Uterus (tissue), 3 donors: ENCODE measurements at regions not wholly inside any gene's neighbourhood (a gene's known extent, or its start where the extent isn't known, plus 50 kb on each side); places are given as distances from the start of the nearest gene placed in this dataset.

Experiments
- DNase-seq, 2 donors: peaks; one replicate each; pipeline ENCODE4 v3.0.0-alpha.2; 2019 to 2020
- H3K27ac ChIP-seq, 2 donors: fragments of 200-600 bp; sonication (generic); 1 replicate in 1 of 2; 2 replicates in 1 of 2; pipeline ENCODE4 v1.5.1; 2016 to 2018
- H3K27me3 ChIP-seq, 2 donors: fragments of 200-600 bp; sonication (generic); one replicate each; pipeline ENCODE4 v1.5.1; 2018 to 2019; ENCODE audit warnings: control low read depth in 1 of 2
- H3K36me3 ChIP-seq, 2 donors: fragments of 200-600 bp; sonication (generic); one replicate each; pipeline ENCODE4 v1.5.1; 2019; ENCODE audit warnings: control low read depth in 1 of 2
- H3K4me1 ChIP-seq, 2 donors: fragments of 200-600 bp; sonication (generic); one replicate each; pipeline ENCODE4 v1.5.1; 2018 to 2019; ENCODE audit warnings: control low read depth in 1 of 2
- H3K4me3 ChIP-seq, 2 donors: fragments of 200-600 bp; sonication (generic); 1 replicate in 1 of 2; 2 replicates in 1 of 2; pipeline ENCODE4 v1.5.1; 2018 to 2019; ENCODE audit warnings: mild to moderate bottlenecking in 1 of 2
- H3K9me3 ChIP-seq, 2 donors: fragments of 200-600 bp; sonication (generic); one replicate each; pipeline ENCODE4 v1.5.1; 2019; ENCODE audit warnings: control low read depth in 1 of 2
- CTCF ChIP-seq, 4 experiments: fragments of 200-600 bp in 2 of 4; fragments of 450-650 bp in 2 of 4; sonication (generic) in 2 of 4; IDR thresholded peaks; one replicate each; pipeline ENCODE4 v1.5.1; 2016 to 2019; ENCODE audit warnings: antibody characterized with exemption in 4 of 4, mild to moderate bottlenecking in 2 of 4, moderate library complexity in 1 of 4
- POLR2A ChIP-seq, 2 donors: fragments of 450-650 bp; IDR thresholded peaks; one replicate each; pipeline ENCODE4 v1.6.1; 2016; ENCODE audit warnings: antibody characterized with exemption in 2 of 2, mild to moderate bottlenecking in 1 of 2, moderate library complexity in 1 of 2
- intact Hi-C: fragments of 100-400 bp; cut with DNase I; formaldehyde crosslinking; loops from one replicate; pipeline ENCODE4 v1.15.1; 2023; ENCODE audit warnings: low total_unique reads
- donor health status: DM: yes; HTN: yes; CAD: no.

DNA sequence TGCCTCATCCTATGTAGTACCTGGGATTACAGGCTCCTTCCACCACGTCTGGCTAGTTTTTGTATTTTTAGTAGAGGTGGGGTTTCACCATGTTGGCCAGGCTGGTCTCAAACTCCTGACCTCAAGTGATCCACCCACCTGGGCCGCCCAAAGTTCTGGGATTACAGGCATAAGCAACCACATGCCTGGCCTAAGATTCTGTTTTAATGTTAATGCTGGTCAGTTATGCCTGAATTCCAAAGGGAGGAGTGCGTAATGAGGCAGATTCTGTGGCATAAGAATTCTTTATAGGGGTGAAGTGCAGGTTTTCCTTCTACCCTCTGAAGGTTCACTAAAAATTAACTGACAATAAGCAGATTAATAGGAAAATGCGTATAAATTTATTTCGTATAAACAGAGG, 1343.8 kb upstream of the LRRTM1 start:
- no peaks in the 10 kb centered on the region for H3K27me3 ChIP-seq
- no peaks in the 10 kb centered on the region for H3K4me1 ChIP-seq
- intact Hi-C loops = no loop called here
- H3K36me3 ChIP-seq = no peaks in the 10 kb centered on the region
- TF ChIP-seq POLR2A (IDR thresholded peaks at IDR 0.05) = no peak
- no peak for TF ChIP-seq CTCF (IDR thresholded peaks at IDR 0.05)
- H3K4me3 ChIP-seq = no peak overlapping the region
- H3K9me3 ChIP-seq = no peaks in the 10 kb centered on the region
- no peak for DNase-seq
- H3K27ac ChIP-seq = no peak overlapping the region

GRCh38 chr2:81647715-81648230, 1343.2 kb upstream of the LRRTM1 start:
- TF ChIP-seq CTCF (IDR thresholded peaks at IDR 0.05) (no peak), POLR2A (IDR thresholded peaks at IDR 0.05) (no peak)

GRCh38 chr2:81645745-81646301, 1341.3 kb upstream of the LRRTM1 start:
- no peak overlapping the region for H3K27ac ChIP-seq
- H3K4me3 ChIP-seq = no peak overlapping the region
- TF ChIP-seq CTCF (IDR thresholded peaks at IDR 0.05) (no peak), POLR2A (IDR thresholded peaks at IDR 0.05) (no peak)
- intact Hi-C loops = no loop called here
- no peaks in the 10 kb centered on the region for H3K36me3 ChIP-seq
- H3K9me3 ChIP-seq = no peaks in the 10 kb centered on the region
- H3K4me1 ChIP-seq = no peaks in the 10 kb centered on the region
- DNase-seq = no peak
- no peaks in the 10 kb centered on the region for H3K27me3 ChIP-seq

More at GRCh38 chr2:81647715-81648230, 1343.2 kb upstream of the LRRTM1 start:
- no peak for DNase-seq
- Histone ChIP-seq H3K27ac (no peak overlapping the region), H3K4me1 (no peaks in the 10 kb centered on the region), H3K4me3 (no peak overlapping the region), H3K36me3 (no peaks in the 10 kb centered on the region), H3K27me3 (no peaks in the 10 kb centered on the region), H3K9me3 (no peaks in the 10 kb centered on the region)
- intact Hi-C loops = no loop called here

DNA sequence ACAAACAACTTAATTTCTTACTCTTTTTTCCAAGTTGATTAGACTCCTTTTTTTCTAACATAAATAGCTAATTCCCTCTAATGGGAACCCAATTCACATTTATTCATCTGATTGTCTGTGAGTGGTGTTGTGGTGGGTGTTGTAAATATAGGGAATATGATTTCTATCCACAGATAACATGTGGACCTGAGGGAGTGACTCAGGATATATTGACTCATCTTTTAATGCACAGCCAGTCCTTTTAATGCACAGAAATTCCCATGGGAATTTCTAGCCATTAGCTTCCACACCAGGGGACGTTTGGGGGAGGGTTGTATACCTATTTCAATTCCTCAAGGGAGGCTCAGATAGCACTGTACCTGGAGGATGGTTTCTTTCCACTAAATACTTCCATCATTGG, 1339.6 kb upstream of the LRRTM1 start:
- H3K4me3 ChIP-seq = no peak overlapping the region
- H3K36me3 ChIP-seq = no peaks in the 10 kb centered on the region
- H3K9me3 ChIP-seq = no peaks in the 10 kb centered on the region
- H3K27ac ChIP-seq = no peak overlapping the region
- no peaks in the 10 kb centered on the region for H3K27me3 ChIP-seq
- intact Hi-C loops = no loop called here
- DNase-seq = no peak
- TF ChIP-seq POLR2A (IDR thresholded peaks at IDR 0.05) = no peak
- TF ChIP-seq CTCF (IDR thresholded peaks at IDR 0.05) = no peak
- H3K4me1 ChIP-seq = no peaks in the 10 kb centered on the region

DNA sequence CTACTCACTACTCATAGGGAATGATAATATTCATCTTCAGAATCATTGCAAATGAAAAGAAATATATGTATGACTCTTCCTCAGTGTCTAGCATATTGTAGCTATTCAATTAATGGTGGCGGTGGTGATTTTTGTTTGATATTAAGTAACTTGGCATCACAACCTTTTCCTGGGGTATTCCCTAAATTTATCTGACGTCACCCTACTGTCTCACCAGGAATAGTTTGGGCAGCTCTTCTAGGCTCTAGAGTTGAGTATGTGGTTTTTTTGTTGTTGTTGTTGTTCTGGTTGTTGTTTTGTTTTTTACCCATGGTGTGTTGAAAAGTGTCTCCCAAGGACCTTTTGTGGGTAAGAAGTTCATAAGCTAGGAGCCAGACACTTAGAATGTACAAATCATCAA, 1320.3 kb upstream of the LRRTM1 start:
- intact Hi-C loops = no loop called here

More for the DNA sequence above, 1320.3 kb upstream of the LRRTM1 start:
- TF ChIP-seq POLR2A (IDR thresholded peaks at IDR 0.05) (no peak), CTCF (IDR thresholded peaks at IDR 0.05) (no peak)
- Histone ChIP-seq H3K4me1 (no peaks in the 10 kb centered on the region), H3K36me3 (no peaks in the 10 kb centered on the region), H3K9me3 (no peaks in the 10 kb centered on the region), H3K27ac (no peak overlapping the region), H3K27me3 (no peaks in the 10 kb centered on the region), H3K4me3 (no peak overlapping the region)
- DNase-seq = no peak
